ENCODE measurements at regions not wholly inside any gene's neighbourhood (a gene's known extent, or its start where the extent isn't known, plus 50 kb on each side); places are given as distances from the start of the nearest gene placed in this dataset.
A peak's percentile ranks its signal among the peaks of the same experiment; 100 is the strongest.

- Histone ChIP-seq H3K4me3 (ENCODE audit: low read length) (no peak overlapping the region), H3K36me3 (ENCODE audit: control insufficient read depth, insufficient read depth, low read length) (no peaks in the 10 kb centered on the region), H3K27ac (ENCODE audit: low read length) (no peak overlapping the region), H3K9me3 (replicated peaks; ENCODE audit: control insufficient read depth, low read depth, low read length) (no peaks in the 10 kb centered on the region), H3K4me1 (ENCODE audit: control insufficient read depth, insufficient read depth, low read length) (no peaks in the 10 kb centered on the region), H3K27me3 (ENCODE audit: control insufficient read depth, insufficient read depth, low read length) (no peaks in the 10 kb centered on the region)
- DNase-seq: no peak
These were observed 287.4 kb upstream of the DCBLD2 start for GRCh38 chr3:99188936-99189335.

DNA sequence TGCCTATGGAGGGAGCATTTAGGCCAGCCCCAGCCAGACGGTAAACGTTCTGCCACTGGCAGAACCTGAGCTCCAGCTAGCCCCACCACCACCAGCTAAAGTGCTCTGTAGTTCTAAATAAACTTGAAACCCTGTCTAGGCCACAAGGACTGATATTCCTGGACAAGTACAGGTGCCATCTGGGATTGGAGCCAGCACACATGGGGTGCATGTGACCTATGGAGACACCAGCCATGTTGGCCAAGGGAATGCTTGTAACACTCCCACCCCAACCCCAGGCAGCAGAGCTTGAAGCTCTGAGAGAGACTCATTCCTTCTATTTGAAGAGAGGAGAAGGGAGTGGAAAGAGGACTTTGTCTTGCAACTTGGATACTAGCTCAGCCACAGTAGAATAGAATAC lies 284.5 kb upstream of the DCBLD2 start:
- DNase-seq: no peak
- no peaks in the 10 kb centered on the region for H3K36me3 ChIP-seq (ENCODE audit: control insufficient read depth, insufficient read depth, low read length)
- 40% methylated on average over 1 of the region's 2 CpGs for WGBS (ENCODE audit: insufficient coverage)

GRCh38 chr3:99176169-99176964 lies 274.9 kb upstream of the DCBLD2 start:
- Histone ChIP-seq H3K36me3 (ENCODE audit: control insufficient read depth, insufficient read depth, low read length) (no peaks in the 10 kb centered on the region), H3K4me1 (ENCODE audit: control insufficient read depth, insufficient read depth, low read length) (no peaks in the 10 kb centered on the region), H3K4me3 (ENCODE audit: low read length) (no peak overlapping the region), H3K27me3 (ENCODE audit: control insufficient read depth, insufficient read depth, low read length) (no peaks in the 10 kb centered on the region), H3K27ac (ENCODE audit: low read length) (no peak overlapping the region), H3K9me3 (replicated peaks; ENCODE audit: control insufficient read depth, low read depth, low read length) (peaks cover 2% of the 10 kb centered on the region)
- no peak for DNase-seq
- WGBS (ENCODE audit: insufficient coverage): no CpG with 5 or more reads among the region's 4 CpGs

More for the DNA sequence above, 284.5 kb upstream of the DCBLD2 start:
- Histone ChIP-seq H3K4me1 (ENCODE audit: control insufficient read depth, insufficient read depth, low read length) (no peaks in the 10 kb centered on the region), H3K4me3 (ENCODE audit: low read length) (no peak overlapping the region), H3K27me3 (ENCODE audit: control insufficient read depth, insufficient read depth, low read length) (no peaks in the 10 kb centered on the region), H3K9me3 (replicated peaks; ENCODE audit: control insufficient read depth, low read depth, low read length) (no peaks in the 10 kb centered on the region), H3K27ac (ENCODE audit: low read length) (no peak overlapping the region)

DNA sequence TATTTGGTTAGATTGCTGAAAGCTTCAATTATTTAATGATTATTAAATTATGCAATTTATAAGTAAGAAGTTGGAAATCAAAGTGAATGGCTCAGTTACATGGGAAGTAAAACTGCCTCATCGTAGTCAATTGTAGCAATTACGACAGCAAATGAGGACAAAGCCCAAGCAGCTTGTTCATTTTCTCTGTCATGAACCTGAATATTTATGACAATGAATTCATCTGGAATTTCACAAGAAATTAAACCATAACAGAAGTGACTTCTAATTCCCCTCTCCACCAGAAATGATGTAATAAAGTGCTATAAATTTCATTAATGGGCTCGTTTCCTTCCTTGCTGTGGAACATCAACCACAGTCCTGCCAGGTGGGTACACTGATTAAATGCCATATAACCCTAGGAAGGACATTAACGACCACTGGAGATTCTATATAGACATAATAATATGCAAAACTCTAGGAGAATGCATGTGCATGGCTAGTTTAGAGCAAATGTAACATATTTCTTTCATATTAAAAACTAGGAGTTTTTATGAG lies 273.8 kb upstream of the DCBLD2 start:
- peaks cover 2% of the 10 kb centered on the region for H3K9me3 ChIP-seq (replicated peaks; ENCODE audit: control insufficient read depth, low read depth, low read length)
- no peaks in the 10 kb centered on the region for H3K27me3 ChIP-seq (ENCODE audit: control insufficient read depth, insufficient read depth, low read length)
- no CpG with 5 or more reads among the region's 4 CpGs for WGBS (ENCODE audit: insufficient coverage)
- H3K4me1 ChIP-seq (ENCODE audit: control insufficient read depth, insufficient read depth, low read length): no peaks in the 10 kb centered on the region
- no peaks in the 10 kb centered on the region for H3K36me3 ChIP-seq (ENCODE audit: control insufficient read depth, insufficient read depth, low read length)
- no peak overlapping the region for H3K4me3 ChIP-seq (ENCODE audit: low read length)
- no peak for DNase-seq
- H3K27ac ChIP-seq (ENCODE audit: low read length): no peak overlapping the region

DNA sequence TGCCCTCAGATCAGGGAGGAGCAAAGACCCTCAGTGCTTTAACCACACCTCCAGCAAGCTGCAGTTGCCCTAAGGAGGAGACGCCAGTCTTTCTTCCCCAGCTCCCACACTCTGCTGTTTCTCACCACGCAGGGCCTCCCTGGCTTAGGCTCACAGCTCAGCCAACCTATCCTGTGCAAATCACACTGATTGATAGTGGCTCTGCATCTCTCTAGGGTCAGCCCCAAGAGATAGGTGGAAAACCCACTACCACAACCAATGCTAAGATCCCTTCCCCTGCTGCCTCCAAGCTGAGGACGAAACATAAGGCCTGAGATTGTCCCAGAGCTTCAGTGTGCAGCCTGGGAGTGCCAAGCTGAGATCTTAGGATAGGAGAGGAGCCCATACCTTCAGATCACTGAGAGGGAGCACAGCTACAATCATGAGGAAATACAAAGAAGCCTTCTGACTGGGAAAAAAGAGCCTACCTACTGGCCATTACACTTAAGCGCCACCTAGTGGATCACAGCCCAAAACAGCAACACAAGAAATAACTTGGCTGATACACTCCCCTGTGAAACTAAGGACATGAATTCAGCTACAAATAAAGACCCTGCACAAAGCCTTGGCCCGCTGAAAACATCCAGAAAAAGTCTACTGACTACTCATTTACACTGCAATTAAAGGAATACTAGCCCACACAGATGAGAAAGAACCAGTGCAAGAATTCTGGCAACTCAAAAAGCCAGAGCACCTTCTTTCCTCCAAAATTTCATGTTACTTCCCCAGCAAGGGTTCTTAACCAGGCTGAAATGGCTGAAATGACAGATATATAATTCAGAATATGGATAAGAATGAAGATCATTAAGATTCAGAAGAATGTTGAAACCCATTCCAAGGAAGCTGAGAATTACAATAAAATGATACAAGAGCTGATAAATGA lies 271.5 kb upstream of the DCBLD2 start:
- peak; percentile 52 for DNase-seq
- Histone ChIP-seq H3K36me3 (ENCODE audit: control insufficient read depth, insufficient read depth, low read length) (no peaks in the 10 kb centered on the region), H3K27ac (ENCODE audit: low read length) (no peak overlapping the region), H3K27me3 (ENCODE audit: control insufficient read depth, insufficient read depth, low read length) (no peaks in the 10 kb centered on the region), H3K4me1 (ENCODE audit: control insufficient read depth, insufficient read depth, low read length) (no peaks in the 10 kb centered on the region), H3K9me3 (replicated peaks; ENCODE audit: control insufficient read depth, low read depth, low read length) (peaks cover under 1% of the 10 kb centered on the region), H3K4me3 (ENCODE audit: low read length) (no peak overlapping the region)
- 5% methylated on average over 3 of the region's 5 CpGs for WGBS (ENCODE audit: insufficient coverage)

DNA sequence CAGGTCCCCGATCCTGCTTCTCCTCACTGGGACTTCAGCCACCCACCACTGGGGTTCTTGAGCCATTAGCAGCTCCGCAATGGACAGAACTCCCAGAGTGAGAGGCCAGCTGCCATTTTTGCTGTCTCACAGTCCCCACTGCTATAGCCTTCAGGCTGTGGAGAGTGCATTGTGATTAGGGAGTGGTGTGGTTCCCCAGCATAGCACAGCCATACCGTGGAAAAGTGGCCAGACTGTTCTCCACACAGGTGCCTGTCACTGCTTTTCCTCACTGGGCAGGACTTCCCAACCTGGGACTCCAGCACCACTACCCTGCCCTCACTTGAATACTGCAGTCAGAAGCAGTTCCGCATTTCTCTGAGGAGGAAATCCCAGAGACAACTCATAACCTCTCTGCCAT lies 270.3 kb upstream of the DCBLD2 start:
- Histone ChIP-seq H3K4me3 (ENCODE audit: low read length) (no peak overlapping the region), H3K9me3 (replicated peaks; ENCODE audit: control insufficient read depth, low read depth, low read length) (no peaks in the 10 kb centered on the region), H3K27ac (ENCODE audit: low read length) (no peak overlapping the region), H3K27me3 (ENCODE audit: control insufficient read depth, insufficient read depth, low read length) (no peaks in the 10 kb centered on the region), H3K36me3 (ENCODE audit: control insufficient read depth, insufficient read depth, low read length) (no peaks in the 10 kb centered on the region), H3K4me1 (ENCODE audit: control insufficient read depth, insufficient read depth, low read length) (no peaks in the 10 kb centered on the region)
- no peak for DNase-seq
- WGBS (ENCODE audit: insufficient coverage): 83% methylated on average over 3 of the region's 4 CpGs

DNA sequence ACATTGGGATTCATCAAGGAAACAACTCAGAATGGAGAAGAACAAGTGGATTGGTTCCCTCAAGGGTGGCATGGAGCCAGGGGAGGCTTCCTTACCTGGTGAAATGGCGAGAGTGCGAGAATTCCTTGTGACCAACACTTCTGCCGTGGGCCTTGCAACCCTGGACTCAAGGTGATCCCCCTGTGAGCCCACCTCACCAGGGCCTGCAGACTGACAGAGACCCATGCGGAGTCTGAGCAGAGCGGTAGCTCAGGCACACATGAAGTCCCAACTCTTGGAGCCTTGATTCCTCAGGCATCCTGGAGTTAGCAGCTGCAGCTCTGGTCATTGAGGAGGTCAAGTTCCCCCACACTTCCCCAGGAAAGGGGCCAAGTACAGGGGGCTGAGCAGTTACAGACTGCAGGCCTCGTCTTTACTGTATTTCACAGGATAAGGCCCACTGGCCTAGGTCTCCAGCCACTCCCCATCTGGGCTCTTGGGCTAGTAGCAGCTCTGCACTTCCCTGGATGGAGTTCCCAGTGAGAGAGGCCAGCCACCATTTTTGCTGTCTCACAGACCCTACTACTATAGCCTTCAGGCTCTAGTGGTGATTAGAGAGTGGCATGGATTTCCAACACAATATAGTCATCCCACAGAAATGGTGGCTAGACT lies 269.5 kb upstream of the DCBLD2 start:
- no peak for DNase-seq
- Histone ChIP-seq H3K9me3 (replicated peaks; ENCODE audit: control insufficient read depth, low read depth, low read length) (no peaks in the 10 kb centered on the region), H3K27ac (ENCODE audit: low read length) (no peak overlapping the region), H3K4me1 (ENCODE audit: control insufficient read depth, insufficient read depth, low read length) (no peaks in the 10 kb centered on the region), H3K27me3 (ENCODE audit: control insufficient read depth, insufficient read depth, low read length) (no peaks in the 10 kb centered on the region), H3K36me3 (ENCODE audit: control insufficient read depth, insufficient read depth, low read length) (no peaks in the 10 kb centered on the region), H3K4me3 (ENCODE audit: low read length) (no peak overlapping the region)
- 91% methylated on average over 5 of the region's 6 CpGs for WGBS (ENCODE audit: insufficient coverage)

DNA sequence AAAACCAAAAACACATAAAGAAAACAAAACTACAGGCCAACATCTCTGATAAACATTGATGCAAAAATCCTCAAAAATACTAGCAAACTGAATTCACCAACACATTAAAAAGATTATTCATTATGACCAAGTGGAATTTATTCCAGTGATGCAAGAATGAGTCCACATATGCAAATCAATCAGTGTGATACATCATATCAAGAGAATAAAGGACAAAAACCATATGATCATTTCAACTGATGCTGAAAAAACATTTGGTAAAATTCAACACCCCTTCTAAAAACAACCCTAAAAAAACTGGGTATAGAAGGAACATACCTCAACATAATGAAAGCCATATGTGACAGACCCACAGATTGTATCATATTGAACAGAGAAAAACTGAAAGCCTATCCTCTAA lies 265.6 kb upstream of the DCBLD2 start:
- no peaks in the 10 kb centered on the region for H3K36me3 ChIP-seq (ENCODE audit: control insufficient read depth, insufficient read depth, low read length)
- no peaks in the 10 kb centered on the region for H3K4me1 ChIP-seq (ENCODE audit: control insufficient read depth, insufficient read depth, low read length)
- no peaks in the 10 kb centered on the region for H3K9me3 ChIP-seq (replicated peaks; ENCODE audit: control insufficient read depth, low read depth, low read length)
- no peak overlapping the region for H3K27ac ChIP-seq (ENCODE audit: low read length)
- no peak for DNase-seq
- H3K27me3 ChIP-seq (ENCODE audit: control insufficient read depth, insufficient read depth, low read length): no peaks in the 10 kb centered on the region
- no peak overlapping the region for H3K4me3 ChIP-seq (ENCODE audit: low read length)

DNA sequence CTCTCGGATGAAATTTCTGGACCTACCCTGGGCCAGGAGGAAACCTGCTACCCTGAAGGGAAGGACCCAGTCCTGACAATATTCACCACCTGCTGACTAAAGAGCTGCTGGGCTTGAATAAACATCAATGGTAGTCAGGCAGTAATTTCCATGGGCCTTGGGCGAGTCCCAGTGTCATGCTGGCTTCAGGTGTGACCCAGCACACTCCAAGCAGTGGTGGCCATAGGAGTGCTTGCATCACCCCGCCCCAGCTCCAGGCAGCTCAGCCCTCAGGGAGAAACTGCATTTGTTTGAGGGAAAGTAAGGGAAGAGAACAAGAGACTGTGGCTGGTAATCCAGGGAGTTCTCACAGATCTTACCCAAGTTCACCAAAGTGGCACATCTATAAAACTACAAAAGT lies 261.8 kb upstream of the DCBLD2 start:
- no peak for DNase-seq
- WGBS (ENCODE audit: insufficient coverage): 86% methylated on average over 2 of the region's 3 CpGs
- H3K27me3 ChIP-seq (ENCODE audit: control insufficient read depth, insufficient read depth, low read length): no peaks in the 10 kb centered on the region
- no peaks in the 10 kb centered on the region for H3K4me1 ChIP-seq (ENCODE audit: control insufficient read depth, insufficient read depth, low read length)
- no peak overlapping the region for H3K4me3 ChIP-seq (ENCODE audit: low read length)
- no peak overlapping the region for H3K27ac ChIP-seq (ENCODE audit: low read length)
- peaks cover 13% of the 10 kb centered on the region for H3K9me3 ChIP-seq (replicated peaks; ENCODE audit: control insufficient read depth, low read depth, low read length)
- H3K36me3 ChIP-seq (ENCODE audit: control insufficient read depth, insufficient read depth, low read length): no peaks in the 10 kb centered on the region

DNA sequence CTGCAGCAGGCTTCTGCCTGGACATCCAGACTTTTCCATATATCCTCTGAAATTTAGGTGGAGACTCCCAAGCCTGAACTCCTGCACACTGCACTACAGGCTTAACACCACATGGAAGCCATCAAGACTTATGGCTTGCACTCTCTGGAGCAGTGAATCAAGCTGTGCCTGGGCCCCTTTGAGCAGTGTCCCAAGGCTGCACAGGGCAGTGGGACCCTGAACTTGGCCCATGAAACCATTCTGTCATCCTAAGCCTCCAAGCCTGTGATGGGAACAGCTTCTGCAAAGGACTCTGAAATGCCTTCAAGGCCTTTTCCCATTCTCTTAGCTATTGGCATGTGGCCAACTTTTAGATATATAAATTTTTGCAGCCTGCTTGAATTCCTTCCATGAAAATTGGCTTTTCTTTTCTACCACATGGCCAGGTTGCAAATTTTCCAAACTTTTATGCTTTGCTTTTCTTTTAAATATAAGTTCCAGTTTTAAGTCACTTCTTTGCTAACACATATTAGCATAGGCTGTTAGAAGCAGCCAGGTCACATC lies 257.8 kb upstream of the DCBLD2 start:
- Histone ChIP-seq H3K4me1 (ENCODE audit: control insufficient read depth, insufficient read depth, low read length) (no peaks in the 10 kb centered on the region), H3K27me3 (ENCODE audit: control insufficient read depth, insufficient read depth, low read length) (no peaks in the 10 kb centered on the region), H3K4me3 (ENCODE audit: low read length) (no peak overlapping the region), H3K27ac (ENCODE audit: low read length) (no peak overlapping the region), H3K9me3 (replicated peaks; ENCODE audit: control insufficient read depth, low read depth, low read length) (peaks cover 17% of the 10 kb centered on the region), H3K36me3 (ENCODE audit: control insufficient read depth, insufficient read depth, low read length) (no peaks in the 10 kb centered on the region)
- no peak for DNase-seq
